Stomach (tissue), 4 donors: ENCODE measurements at regions not wholly inside any gene's neighbourhood (a gene's known extent, or its start where the extent isn't known, plus 50 kb on each side); places are given as distances from the start of the nearest gene placed in this dataset.

Source experiments
- POLR2A ChIP-seq, 4 donors: fragments of 450-650 bp; IDR thresholded peaks; one replicate each; pipeline ENCODE4 v1.6.1; 2016; ENCODE audit warnings: antibody characterized with exemption in 4 of 4, control low read depth in 2 of 4, mild to moderate bottlenecking in 1 of 4, moderate library complexity in 1 of 4
- TF ChIP-seq, protein P1 (sequence below), 7 experiments: fragments of 450-650 bp in 4 of 7; fragments of 200-600 bp in 3 of 7; sonication (generic) in 3 of 7; IDR thresholded peaks; one replicate each; pipeline ENCODE4 v1.5.1; 2016 to 2019; ENCODE audit warnings: antibody characterized with exemption in 7 of 7, control low read depth in 2 of 7, mild to moderate bottlenecking in 1 of 7

- no peak for TF ChIP-seq POLR2A (IDR thresholded peaks at IDR 0.05)
- TF ChIP-seq, protein P1, sequence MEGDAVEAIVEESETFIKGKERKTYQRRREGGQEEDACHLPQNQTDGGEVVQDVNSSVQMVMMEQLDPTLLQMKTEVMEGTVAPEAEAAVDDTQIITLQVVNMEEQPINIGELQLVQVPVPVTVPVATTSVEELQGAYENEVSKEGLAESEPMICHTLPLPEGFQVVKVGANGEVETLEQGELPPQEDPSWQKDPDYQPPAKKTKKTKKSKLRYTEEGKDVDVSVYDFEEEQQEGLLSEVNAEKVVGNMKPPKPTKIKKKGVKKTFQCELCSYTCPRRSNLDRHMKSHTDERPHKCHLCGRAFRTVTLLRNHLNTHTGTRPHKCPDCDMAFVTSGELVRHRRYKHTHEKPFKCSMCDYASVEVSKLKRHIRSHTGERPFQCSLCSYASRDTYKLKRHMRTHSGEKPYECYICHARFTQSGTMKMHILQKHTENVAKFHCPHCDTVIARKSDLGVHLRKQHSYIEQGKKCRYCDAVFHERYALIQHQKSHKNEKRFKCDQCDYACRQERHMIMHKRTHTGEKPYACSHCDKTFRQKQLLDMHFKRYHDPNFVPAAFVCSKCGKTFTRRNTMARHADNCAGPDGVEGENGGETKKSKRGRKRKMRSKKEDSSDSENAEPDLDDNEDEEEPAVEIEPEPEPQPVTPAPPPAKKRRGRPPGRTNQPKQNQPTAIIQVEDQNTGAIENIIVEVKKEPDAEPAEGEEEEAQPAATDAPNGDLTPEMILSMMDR (IDR thresholded peaks at IDR 0.05) = no peak
Observed at GRCh38 chr7:1300206-1300605, 67.5 kb downstream of the UNCX start.
